SH-SY5Y (cell line): ENCODE measurements at regions not wholly inside any gene's neighbourhood (a gene's known extent, or its start where the extent isn't known, plus 50 kb on each side); places are given as distances from the start of the nearest gene placed in this dataset.

Experiments
- GATA2 ChIP-seq: IDR thresholded peaks from 2 replicates; pipeline ENCODE4 v1.6.1; 2011; ENCODE audit warnings: mild to moderate bottlenecking, low read depth, low read length
- GATA3 ChIP-seq: IDR thresholded peaks from 2 replicates; pipeline ENCODE4 v1.6.1; 2011; ENCODE audit warnings: low read depth, mild to moderate bottlenecking, low read length, moderate library complexity

DNA sequence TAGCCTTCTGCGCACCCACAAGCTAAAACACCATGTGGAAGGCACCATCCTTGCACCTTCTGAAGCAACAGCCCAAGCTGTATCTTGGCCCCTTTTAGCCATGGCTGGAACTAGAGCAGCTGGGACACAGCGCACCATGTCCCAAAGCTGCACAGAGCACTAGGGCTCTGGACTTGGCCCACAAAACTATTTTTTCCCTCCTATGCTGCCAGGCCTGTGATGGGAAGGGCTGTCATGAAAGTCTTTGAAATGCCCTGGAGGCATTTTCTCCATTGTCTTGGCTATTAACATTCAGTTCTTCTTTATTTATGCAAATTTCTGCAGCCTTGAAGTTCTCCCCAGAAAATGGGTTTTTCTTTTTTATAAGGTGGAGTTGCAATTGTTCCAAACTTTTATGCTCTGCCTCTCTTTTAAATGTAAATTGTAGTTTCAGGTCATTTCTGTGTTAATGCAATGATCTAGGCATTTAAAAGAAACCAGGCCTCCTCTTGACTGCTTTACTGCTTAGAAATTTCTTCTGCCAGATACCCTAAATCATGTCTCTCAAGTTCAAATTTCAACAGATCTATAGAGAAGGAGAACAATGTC, 996.3 kb downstream of the TAF11L14 start:
- TF ChIP-seq GATA3 = no peak
- TF ChIP-seq GATA2 = no peak
